A673 (cell line): ENCODE measurements at regions not wholly inside any gene's neighbourhood (a gene's known extent, or its start where the extent isn't known, plus 50 kb on each side); places are given as distances from the start of the nearest gene placed in this dataset.

Source experiments
- CTCF ChIP-seq: fragments of 300-800, 200-600 bp; sonication (generic); conservative IDR thresholded peaks from 2 replicates; pipeline ENCODE4 v1.5.1; 2017; ENCODE audit warnings: low read depth, mild to moderate bottlenecking, antibody characterized with exemption, low read length, moderate library complexity, mixed read lengths
- EZH2 ChIP-seq: fragments of 200-600 bp; sonication (generic); IDR thresholded peaks from 2 replicates; pipeline ENCODE4 v1.6.1; 2017; ENCODE audit warnings: borderline replicate concordance, low read depth, mild to moderate bottlenecking, mixed read lengths, antibody characterized with exemption, low read length; ENCODE audit not compliant: poor library complexity, severe bottlenecking

GRCh38 chr11:8745431-8746253, 63.0 kb downstream of the RPL27A start:
- TF ChIP-seq CTCF: no peak
- TF ChIP-seq EZH2: no peak
